PC-9 (cell line): ENCODE measurements at regions not wholly inside any gene's neighbourhood (a gene's known extent, or its start where the extent isn't known, plus 50 kb on each side); places are given as distances from the start of the nearest gene placed in this dataset.

ENCODE experiments used
- BruUV-seq: library from RNA; stranded (reverse); fragments of 400-500 nt; replicated peaks from 2 replicates; lab custom pipeline; 2021; lab: Mats Ljungman, UMichigan
- CTCF ChIA-PET: fragments of 300-600 bp; sonication (Branson Sonifier 250); formaldehyde crosslinking; loops from one replicate; lab custom pipeline; 2022; ENCODE audit warnings: antibody characterized with exemption; lab: Charles Lee
- POLR2A ChIA-PET: fragments of 300-600 bp; sonication (Branson Sonifier 250); formaldehyde crosslinking; loops from one replicate; lab custom pipeline; 2022; ENCODE audit warnings: antibody characterized with exemption; ENCODE audit not compliant: unreplicated experiment; lab: Charles Lee
- DNase-seq, 2 experiments: peaks; one replicate each; pipeline versions ENCODE4 v3.0.0 to v3.0.0-alpha.2; 2015 to 2022; ENCODE audit warnings: mixed read lengths in 1 of 2
- H2AFZ ChIP-seq: fragments of 200-600 bp; sonication (generic); 2 replicates; pipeline ENCODE4 v1.8.1; 2017; ENCODE audit warnings: antibody characterized with exemption
- H3F3A ChIP-seq: fragments of 200-600 bp; sonication (generic); 2 replicates; pipeline ENCODE4 v1.8.1; 2017; ENCODE audit warnings: antibody characterized with exemption, mild to moderate bottlenecking, low read depth; ENCODE audit not compliant: insufficient read depth
- H3K27ac ChIP-seq: fragments of 200-600 bp; sonication (generic); 2 replicates; pipeline ENCODE4 v1.6.1; 2016; ENCODE audit warnings: mixed run types
- H3K27me3 ChIP-seq: fragments of 200-600 bp; sonication (generic); 2 replicates; pipeline ENCODE4 v1.6.1; 2016; ENCODE audit warnings: low read depth, mixed run types; ENCODE audit not compliant: insufficient read depth
- H3K36me3 ChIP-seq: fragments of 200-600 bp; sonication (generic); 2 replicates; pipeline ENCODE4 v1.6.1; 2016; ENCODE audit warnings: low read depth, mixed run types
- H3K4me1 ChIP-seq: fragments of 200-600 bp; sonication (generic); replicated peaks from 2 replicates; pipeline ENCODE4 v1.6.1; 2016; ENCODE audit warnings: mixed run types; ENCODE audit not compliant: insufficient read depth
- H3K4me2 ChIP-seq: fragments of 200-600 bp; sonication (generic); 2 replicates; pipeline ENCODE4 v1.6.1; 2017; ENCODE audit warnings: mixed run types
- H3K4me3 ChIP-seq: fragments of 200-600 bp; sonication (generic); 2 replicates; pipeline ENCODE4 v1.6.1; 2016; ENCODE audit warnings: mixed run types
- H3K79me2 ChIP-seq: fragments of 200-600 bp; sonication (generic); 2 replicates; pipeline ENCODE4 v1.6.1; 2017; ENCODE audit warnings: low read depth, mixed run types
- H3K9me2 ChIP-seq: fragments of 200-600 bp; sonication (generic); 2 replicates; pipeline ENCODE4 v1.8.1; 2017; ENCODE audit warnings: mild to moderate bottlenecking; ENCODE audit not compliant: insufficient read depth
- H3K9me3 ChIP-seq: fragments of 200-600 bp; sonication (generic); 2 replicates; pipeline ENCODE4 v1.8.1; 2016; ENCODE audit warnings: low read depth; ENCODE audit not compliant: insufficient read depth
- H4K20me1 ChIP-seq: fragments of 200-600 bp; sonication (generic); 2 replicates; pipeline ENCODE4 v1.8.1; 2017; ENCODE audit not compliant: insufficient read depth
- EZH2 ChIP-seq: fragments of 200-600 bp; sonication (generic); IDR thresholded peaks from 2 replicates; pipeline ENCODE4 v1.8.0; 2017; ENCODE audit warnings: antibody characterized with exemption, low read depth
- intact Hi-C: fragments of 100-400 bp; cut with micrococcal nuclease; formaldehyde crosslinking; loops from one replicate; pipeline ENCODE4 v1.10.0; 2022; ENCODE audit not compliant: unreplicated experiment
- TF ChIP-seq, protein P1 (sequence below): fragments of 200-600 bp; sonication (generic); conservative IDR thresholded peaks from 2 replicates; pipeline ENCODE4 v1.6.1; 2017; ENCODE audit warnings: mixed run types, antibody characterized with exemption, mild to moderate bottlenecking, moderate library complexity

GRCh38 chr9:88291856-88292255 lies 96.4 kb upstream of the SPIN1 start:
- H3K4me1 ChIP-seq: 0 out of 2 replicates have a peak, but pooled peaks cover 3% of the 10 kb centered on the region
- DNase-seq: no peak
- H3K4me3 ChIP-seq: no peak overlapping the region
- no peaks in the 10 kb centered on the region for H4K20me1 ChIP-seq
- H3K27me3 ChIP-seq: no peaks in the 10 kb centered on the region
- no peak overlapping the region for H3K27ac ChIP-seq
- peaks cover 3% of the 10 kb centered on the region; the same call in 1 of the 2 replicates for H3F3A ChIP-seq
- no peaks in the 10 kb centered on the region for H3K9me2 ChIP-seq
- H2AFZ ChIP-seq: no peak overlapping the region
- BruUV-seq: no TSS peak
- ChIA-PET CTCF (no interaction called here), POLR2A (interaction anchor here (0.6 kb wide), 1 partner anchor 443 kb away, joined by 3 read pairs; no protein-coding TSS in a partner anchor)
- H3K79me2 ChIP-seq: no peaks in the 10 kb centered on the region
- H3K9me3 ChIP-seq: no peaks in the 10 kb centered on the region
- no peaks in the 10 kb centered on the region for H3K36me3 ChIP-seq
- no peak overlapping the region for H3K4me2 ChIP-seq
- TF ChIP-seq, protein P1, sequence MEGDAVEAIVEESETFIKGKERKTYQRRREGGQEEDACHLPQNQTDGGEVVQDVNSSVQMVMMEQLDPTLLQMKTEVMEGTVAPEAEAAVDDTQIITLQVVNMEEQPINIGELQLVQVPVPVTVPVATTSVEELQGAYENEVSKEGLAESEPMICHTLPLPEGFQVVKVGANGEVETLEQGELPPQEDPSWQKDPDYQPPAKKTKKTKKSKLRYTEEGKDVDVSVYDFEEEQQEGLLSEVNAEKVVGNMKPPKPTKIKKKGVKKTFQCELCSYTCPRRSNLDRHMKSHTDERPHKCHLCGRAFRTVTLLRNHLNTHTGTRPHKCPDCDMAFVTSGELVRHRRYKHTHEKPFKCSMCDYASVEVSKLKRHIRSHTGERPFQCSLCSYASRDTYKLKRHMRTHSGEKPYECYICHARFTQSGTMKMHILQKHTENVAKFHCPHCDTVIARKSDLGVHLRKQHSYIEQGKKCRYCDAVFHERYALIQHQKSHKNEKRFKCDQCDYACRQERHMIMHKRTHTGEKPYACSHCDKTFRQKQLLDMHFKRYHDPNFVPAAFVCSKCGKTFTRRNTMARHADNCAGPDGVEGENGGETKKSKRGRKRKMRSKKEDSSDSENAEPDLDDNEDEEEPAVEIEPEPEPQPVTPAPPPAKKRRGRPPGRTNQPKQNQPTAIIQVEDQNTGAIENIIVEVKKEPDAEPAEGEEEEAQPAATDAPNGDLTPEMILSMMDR: no peak
- no peak for TF ChIP-seq EZH2
- intact Hi-C loops: no loop called here

- POLR2A ChIA-PET: interaction anchor here (0.6 kb wide), 1 partner anchor 444 kb away, joined by 3 read pairs; no protein-coding TSS in a partner anchor
Observed at GRCh38 chr9:88291056-88291455, 97.2 kb upstream of the SPIN1 start.

DNA sequence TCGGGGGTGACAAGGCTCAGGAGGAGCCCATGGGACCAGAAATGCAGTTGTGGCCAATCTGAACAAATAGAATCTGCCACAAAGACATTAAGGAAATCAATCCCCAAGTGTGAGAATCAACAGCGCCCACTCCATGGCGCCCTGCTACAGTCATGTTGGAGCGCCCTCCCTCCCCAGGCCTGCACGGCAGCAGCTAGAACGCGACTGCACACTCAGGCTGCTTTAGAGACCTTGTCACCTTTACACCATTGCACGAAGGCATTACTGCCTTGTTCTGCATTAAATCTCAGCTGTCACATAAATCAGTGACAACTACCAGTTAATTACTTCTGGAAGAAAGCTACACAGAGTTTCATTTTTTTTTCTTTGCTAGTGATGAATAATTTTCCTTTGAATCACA lies 98.7 kb upstream of the SPIN1 start:
- no peak overlapping the region for H2AFZ ChIP-seq
- no peak overlapping the region for H3K4me3 ChIP-seq
- intact Hi-C loops: no loop called here
- H3K27ac ChIP-seq: no peak overlapping the region
- no peaks in the 10 kb centered on the region for H3K9me2 ChIP-seq
- ChIA-PET POLR2A (no interaction called here), CTCF (interaction anchor here (0.5 kb wide), 1 partner anchor 818 kb away, joined by 6 read pairs; no protein-coding TSS in a partner anchor)
- TF ChIP-seq, protein P1: no peak
- TF ChIP-seq EZH2: no peak
- BruUV-seq: no TSS peak
- no peaks in the 10 kb centered on the region for H3K27me3 ChIP-seq
- H3K4me1 ChIP-seq: 0 out of 2 replicates have a peak, but pooled peaks cover 4% of the 10 kb centered on the region
- no peaks in the 10 kb centered on the region for H3K79me2 ChIP-seq
- H4K20me1 ChIP-seq: no peaks in the 10 kb centered on the region
- no peak overlapping the region for H3K4me2 ChIP-seq
- DNase-seq: no peak
- 0 out of 2 replicates have a peak, but pooled peaks cover 4% of the 10 kb centered on the region for H3K9me3 ChIP-seq
- no peaks in the 10 kb centered on the region for H3K36me3 ChIP-seq
- peaks cover 3% of the 10 kb centered on the region; the same call in 1 of the 2 replicates for H3F3A ChIP-seq

More at GRCh38 chr9:88291056-88291455, 97.2 kb upstream of the SPIN1 start:
- CTCF ChIA-PET: no interaction called here
- Histone ChIP-seq H3K4me1 (0 out of 2 replicates have a peak, but pooled peaks cover 4% of the 10 kb centered on the region), H3K27ac (no peak overlapping the region), H3K9me2 (no peaks in the 10 kb centered on the region), H3K79me2 (no peaks in the 10 kb centered on the region), H3K27me3 (no peaks in the 10 kb centered on the region), H4K20me1 (no peaks in the 10 kb centered on the region), H3K9me3 (no peaks in the 10 kb centered on the region), H3F3A (peaks cover 3% of the 10 kb centered on the region; the same call in 1 of the 2 replicates), H3K4me2 (no peak overlapping the region), H2AFZ (no peak overlapping the region), H3K36me3 (no peaks in the 10 kb centered on the region), H3K4me3 (no peak overlapping the region)
- intact Hi-C loops: no loop called here
- DNase-seq: no peak
- BruUV-seq: no TSS peak
- TF ChIP-seq EZH2: no peak
- TF ChIP-seq, protein P1: no peak
